NOMO-1 treated with dmso at 0.1 percent for 144 hours (cell line): ENCODE measurements at regions not wholly inside any gene's neighbourhood (a gene's known extent, or its start where the extent isn't known, plus 50 kb on each side); places are given as distances from the start of the nearest gene placed in this dataset.
A peak's percentile ranks its signal among the peaks of the same experiment; 100 is the strongest.
"Not testable (repeated sequence)": the region's sequence is repeated elsewhere in the genome, so short reads cannot be mapped to it uniquely, and the experiment has no call there.

ENCODE experiments used
- DNase-seq: peaks from one replicate; lab custom pipeline; 2025; ENCODE audit not compliant: unreplicated experiment; lab: John Stamatoyannopoulos, UW

- DNase-seq: no peak
Observed at GRCh38 chr5:98175474-98175873, 598.0 kb upstream of the RGMB start.

GRCh38 chr5:98179791-98180755 lies 593.4 kb upstream of the RGMB start:
- DNase-seq: no peak

GRCh38 chr5:98186128-98186527 lies 587.3 kb upstream of the RGMB start:
- DNase-seq: no peak

GRCh38 chr5:98187945-98188344 lies 585.5 kb upstream of the RGMB start:
- DNase-seq: no peak

GRCh38 chr5:98190344-98190743 lies 583.1 kb upstream of the RGMB start:
- not testable (repeated sequence) for DNase-seq

GRCh38 chr5:98193921-98194760 lies 579.3 kb upstream of the RGMB start:
- no peak for DNase-seq

GRCh38 chr5:98200726-98201541 lies 572.5 kb upstream of the RGMB start:
- DNase-seq: no peak

GRCh38 chr5:98204798-98205197 lies 568.7 kb upstream of the RGMB start:
- DNase-seq: no peak

- no peak for DNase-seq
Observed at GRCh38 chr5:98205691-98206461, 567.6 kb upstream of the RGMB start.

GRCh38 chr5:98206566-98206965 lies 566.9 kb upstream of the RGMB start:
- no peak for DNase-seq

GRCh38 chr5:98209418-98209817 lies 564.0 kb upstream of the RGMB start:
- no peak for DNase-seq

GRCh38 chr5:98214240-98215051 lies 559.0 kb upstream of the RGMB start:
- DNase-seq: no peak

GRCh38 chr5:98217138-98217537 lies 556.3 kb upstream of the RGMB start:
- no peak for DNase-seq

- no peak for DNase-seq
Observed at GRCh38 chr5:98218838-98219237, 554.6 kb upstream of the RGMB start.

GRCh38 chr5:98227489-98227888 lies 546.0 kb upstream of the RGMB start:
- DNase-seq: no peak

GRCh38 chr5:98231089-98231488 lies 542.4 kb upstream of the RGMB start:
- DNase-seq: peak; percentile 6

GRCh38 chr5:98237794-98238193 lies 535.7 kb upstream of the RGMB start:
- DNase-seq: not testable (repeated sequence)

- DNase-seq: no peak
Observed at GRCh38 chr5:98243972-98244371, 529.5 kb upstream of the RGMB start.

- DNase-seq: no peak
Observed at GRCh38 chr5:98248949-98249348, 524.5 kb upstream of the RGMB start.
